ENCODE measurements at regions not wholly inside any gene's neighbourhood (a gene's known extent, or its start where the extent isn't known, plus 50 kb on each side); places are given as distances from the start of the nearest gene placed in this dataset.

- no peak for DNase-seq
Observed at GRCh38 chr2:18856765-18857164, 267.4 kb upstream of the NT5C1B start.

DNA sequence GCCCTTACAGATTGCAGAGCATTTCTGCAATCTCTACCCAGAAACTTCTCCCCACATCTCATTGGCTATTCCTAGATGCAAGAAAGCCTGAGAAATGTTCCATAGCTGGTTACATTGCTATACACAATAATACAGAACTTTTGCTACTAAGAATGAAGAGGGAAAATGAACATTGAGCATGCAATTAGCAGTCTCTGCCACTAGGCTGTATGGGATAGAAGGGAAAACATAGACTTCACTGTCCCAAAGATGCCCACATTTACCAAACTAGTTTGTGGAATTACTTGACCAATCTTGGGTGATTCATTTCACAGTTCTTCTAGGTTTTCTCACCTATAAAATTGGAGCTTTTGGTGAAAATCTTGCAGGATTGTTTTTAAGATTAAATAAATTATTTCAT, 265.7 kb upstream of the NT5C1B start:
- DNase-seq: no peak

DNA sequence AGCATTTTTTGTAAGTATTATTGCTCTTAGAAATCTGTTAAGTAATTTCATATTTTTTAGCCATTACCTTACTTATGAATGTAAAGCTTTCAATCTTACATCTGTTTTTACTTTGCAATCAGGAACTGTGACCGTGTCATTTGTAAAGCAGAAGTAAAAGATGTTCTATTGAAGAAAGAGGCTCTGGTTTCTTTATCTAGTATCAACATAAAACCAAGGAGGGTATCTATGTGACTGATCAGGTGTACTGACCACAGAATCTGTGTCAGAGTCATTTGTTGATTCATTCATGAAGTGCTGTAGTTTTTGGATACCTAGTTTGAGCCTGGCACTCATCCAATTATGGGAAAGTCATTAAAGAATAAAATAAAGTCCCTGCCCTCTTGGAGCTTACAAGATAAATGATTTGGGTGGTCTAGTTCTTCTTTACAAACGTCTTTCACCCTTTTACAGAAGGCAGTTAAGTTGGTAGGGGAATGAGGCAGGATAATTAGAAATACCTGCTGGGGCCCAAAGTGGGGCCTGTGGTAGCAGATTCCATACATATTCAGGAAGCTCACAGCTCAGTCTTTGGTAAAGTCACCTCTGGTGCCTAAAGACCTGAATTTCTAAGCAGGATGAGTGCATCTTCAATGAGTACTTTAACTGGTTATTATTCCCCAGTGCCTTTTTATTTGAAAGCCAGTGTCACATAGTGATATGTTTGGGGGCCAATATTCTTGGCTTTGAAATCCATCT, 260.6 kb upstream of the NT5C1B start:
- DNase-seq: no peak

GRCh38 chr2:18848646-18849045, 259.3 kb upstream of the NT5C1B start:
- DNase-seq: no peak

- DNase-seq: no peak
Observed at GRCh38 chr2:18845854-18846445, 256.6 kb upstream of the NT5C1B start.

GRCh38 chr2:18842836-18843235, 253.5 kb upstream of the NT5C1B start:
- DNase-seq: no peak

GRCh38 chr2:18841248-18842150, 252.1 kb upstream of the NT5C1B start:
- DNase-seq: no peak

DNA sequence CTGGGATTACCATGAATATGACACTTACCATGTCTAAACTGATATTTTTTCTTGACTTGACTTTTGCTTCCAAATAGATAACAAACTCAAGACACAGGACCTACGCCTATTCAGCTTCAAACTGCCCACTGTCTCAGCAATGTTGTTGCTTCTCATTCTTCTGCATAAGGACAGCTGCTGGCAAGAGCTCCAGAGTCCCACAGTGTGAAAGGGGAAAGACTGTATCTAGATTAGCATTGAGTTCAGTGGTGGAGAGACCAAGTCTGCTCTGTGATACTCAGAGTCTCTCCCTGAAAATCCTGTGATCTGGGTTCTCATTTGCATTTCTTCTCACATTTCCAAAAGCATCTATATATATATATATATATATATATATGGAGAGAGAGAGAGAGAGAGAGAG, 247.9 kb upstream of the NT5C1B start:
- no peak for DNase-seq

- no peak for DNase-seq
Observed at GRCh38 chr2:18836436-18836835, 247.1 kb upstream of the NT5C1B start.

- no peak for DNase-seq
Observed at GRCh38 chr2:18835787-18836186, 246.4 kb upstream of the NT5C1B start.

GRCh38 chr2:18834341-18834740, 245.0 kb upstream of the NT5C1B start:
- no peak for DNase-seq

GRCh38 chr2:18833941-18834340, 244.6 kb upstream of the NT5C1B start:
- DNase-seq: no peak

DNA sequence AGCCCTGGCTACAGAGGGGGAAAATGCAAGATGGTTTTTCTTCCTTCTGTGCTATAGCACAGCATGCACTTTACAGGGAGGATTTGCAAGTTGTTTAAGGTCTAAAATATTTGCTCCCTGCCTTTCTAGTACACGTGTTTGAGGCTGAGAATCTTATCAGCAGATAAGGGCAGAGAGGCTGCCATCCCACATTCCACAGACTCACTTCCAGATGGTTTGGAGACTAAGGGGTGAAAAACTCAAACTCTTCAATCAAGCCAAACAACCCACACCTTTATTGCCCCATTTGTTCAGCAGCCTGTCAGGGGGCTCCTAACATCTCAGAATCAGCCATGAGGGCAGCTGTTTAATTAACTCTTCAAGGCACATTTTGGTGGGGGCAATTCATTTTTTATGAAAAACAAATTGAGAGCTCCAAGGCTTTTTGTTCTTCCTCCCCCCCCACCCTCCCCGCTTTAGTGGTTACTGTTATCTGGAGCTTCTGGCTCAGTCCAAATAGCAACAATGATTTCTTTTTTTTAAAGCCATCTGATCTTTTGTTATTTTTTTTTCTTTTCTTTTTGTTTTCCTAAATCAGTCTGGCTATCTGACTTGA, 242.6 kb upstream of the NT5C1B start:
- no peak for DNase-seq

DNA sequence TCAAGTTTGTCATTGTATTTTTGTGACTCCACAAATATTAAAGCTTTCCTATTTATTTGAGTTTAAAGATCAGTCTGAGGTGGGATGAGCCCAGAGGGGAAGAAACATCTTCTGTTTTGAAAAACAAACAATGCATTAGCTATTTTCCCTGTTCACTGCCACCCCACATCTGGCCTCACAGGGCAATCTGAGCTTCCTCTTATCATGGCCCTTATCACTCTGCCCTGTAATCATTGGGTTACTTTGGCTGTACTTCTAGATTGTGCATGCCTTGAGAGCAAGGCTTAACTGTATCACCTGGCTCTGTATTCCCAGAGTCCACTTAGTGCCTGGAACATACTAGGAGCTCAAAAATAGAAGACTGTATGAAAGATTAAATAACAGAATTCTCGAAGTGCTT, 241.6 kb upstream of the NT5C1B start:
- no peak for DNase-seq

- DNase-seq: no peak
Observed at GRCh38 chr2:18829976-18830375, 240.6 kb upstream of the NT5C1B start.

- DNase-seq: no peak
Observed at GRCh38 chr2:18829251-18829902, 240.0 kb upstream of the NT5C1B start.

DNA sequence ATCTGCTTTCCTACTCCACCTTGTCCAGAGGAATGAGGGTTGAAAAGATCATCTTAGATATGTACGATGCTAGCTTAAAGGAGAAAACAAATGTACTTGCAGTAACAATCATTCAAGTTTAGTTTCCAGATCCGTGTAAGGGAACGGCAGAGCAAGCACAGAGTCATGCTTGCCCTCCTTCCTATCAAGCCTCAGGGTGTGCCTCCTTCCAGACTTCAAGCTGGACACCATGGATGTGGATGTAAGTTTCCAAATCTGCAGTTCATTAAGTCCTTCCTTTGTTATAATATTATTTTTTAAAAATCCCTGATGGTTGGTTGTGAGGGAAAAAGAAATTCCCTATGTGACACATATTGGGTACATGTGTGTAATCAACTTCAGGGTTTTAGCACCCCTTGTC, 238.9 kb upstream of the NT5C1B start:
- DNase-seq: no peak

DNA sequence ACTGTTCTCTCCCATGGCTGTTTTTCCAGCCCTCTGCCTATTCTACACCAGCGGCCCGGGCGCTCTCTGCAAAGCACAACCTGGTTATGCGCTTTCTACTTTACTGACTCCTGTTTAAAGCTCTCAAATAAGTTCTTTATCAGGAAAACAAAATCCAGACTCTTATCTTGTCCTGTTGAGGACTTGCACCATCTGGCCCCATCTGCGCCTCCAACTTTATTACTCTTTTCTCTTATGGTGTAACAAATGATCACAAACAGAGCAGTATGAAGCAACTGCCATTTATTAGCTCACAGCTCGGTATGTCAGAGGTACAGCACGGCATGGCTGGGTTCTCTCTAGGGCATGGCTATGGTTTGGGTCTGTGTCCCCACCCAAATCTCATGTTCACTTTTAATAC, 236.5 kb upstream of the NT5C1B start:
- no peak for DNase-seq

DNA sequence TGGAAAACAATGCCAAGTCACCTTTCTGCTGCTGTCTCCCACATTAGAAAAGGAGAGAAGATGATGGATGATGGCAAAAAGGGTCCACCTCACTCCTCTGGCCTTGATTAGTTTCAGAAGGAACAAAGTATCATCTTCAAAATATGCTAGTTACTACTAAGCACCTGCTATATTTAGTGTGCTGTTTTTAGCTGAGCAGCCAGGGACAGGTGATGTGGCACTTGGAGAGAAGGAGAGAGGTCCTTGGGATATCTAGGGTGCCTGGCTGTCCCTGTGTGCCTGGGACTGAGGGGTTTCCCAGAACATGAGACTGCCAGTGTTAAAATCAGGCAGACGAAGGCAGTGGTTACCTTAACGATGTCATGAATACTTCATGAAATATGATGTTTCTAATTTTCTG, 235.5 kb upstream of the NT5C1B start:
- DNase-seq: no peak

DNA sequence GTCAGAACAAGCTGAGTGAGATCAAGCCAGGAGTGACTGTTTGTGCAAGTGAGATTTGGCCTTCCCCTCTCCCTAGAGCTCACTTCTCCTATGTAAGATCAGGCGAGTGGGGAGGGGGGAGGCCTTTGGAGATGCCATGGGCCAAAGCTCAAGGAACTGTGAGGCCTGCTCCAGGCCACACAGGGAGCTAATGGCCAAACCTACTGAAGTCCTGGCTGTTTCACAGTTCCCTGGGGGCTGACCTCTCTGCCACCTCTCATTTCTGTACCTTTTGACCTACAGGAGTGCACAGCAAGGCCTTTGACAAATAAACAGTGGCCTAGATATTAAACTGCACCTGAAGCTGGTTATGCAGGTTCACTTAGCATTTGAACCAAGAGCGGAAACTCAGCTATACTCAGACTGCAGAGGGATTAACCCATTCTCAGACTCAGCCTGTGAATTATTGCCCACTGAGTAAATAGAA, 235.0 kb upstream of the NT5C1B start:
- DNase-seq: no peak

- DNase-seq: no peak
Observed at GRCh38 chr2:18821431-18821830, 232.1 kb upstream of the NT5C1B start.

- no peak for DNase-seq
Observed at GRCh38 chr2:18820966-18821365, 231.6 kb upstream of the NT5C1B start.

GRCh38 chr2:18819566-18819965, 230.2 kb upstream of the NT5C1B start:
- DNase-seq: no peak

Measured in NCI-H1092 (cell line).